Vagina (tissue), 2 donors: ENCODE measurements at regions not wholly inside any gene's neighbourhood (a gene's known extent, or its start where the extent isn't known, plus 50 kb on each side); places are given as distances from the start of the nearest gene placed in this dataset.

Experiments
- POLR2A ChIP-seq, 2 donors: fragments of 450-650 bp; IDR thresholded peaks; one replicate each; pipeline ENCODE4 v1.6.1; 2017; ENCODE audit warnings: antibody characterized with exemption in 2 of 2, mild to moderate bottlenecking in 2 of 2, moderate library complexity in 2 of 2
- TF ChIP-seq, protein P1 (sequence below), 3 experiments: fragments of 450-650 bp in 2 of 3; fragments of 200-600 bp in 1 of 3; sonication (generic) in 1 of 3; IDR thresholded peaks; one replicate each; pipeline ENCODE4 v1.5.1; 2017 to 2019; ENCODE audit warnings: antibody characterized with exemption in 3 of 3, mild to moderate bottlenecking in 2 of 3, moderate library complexity in 2 of 3

DNA sequence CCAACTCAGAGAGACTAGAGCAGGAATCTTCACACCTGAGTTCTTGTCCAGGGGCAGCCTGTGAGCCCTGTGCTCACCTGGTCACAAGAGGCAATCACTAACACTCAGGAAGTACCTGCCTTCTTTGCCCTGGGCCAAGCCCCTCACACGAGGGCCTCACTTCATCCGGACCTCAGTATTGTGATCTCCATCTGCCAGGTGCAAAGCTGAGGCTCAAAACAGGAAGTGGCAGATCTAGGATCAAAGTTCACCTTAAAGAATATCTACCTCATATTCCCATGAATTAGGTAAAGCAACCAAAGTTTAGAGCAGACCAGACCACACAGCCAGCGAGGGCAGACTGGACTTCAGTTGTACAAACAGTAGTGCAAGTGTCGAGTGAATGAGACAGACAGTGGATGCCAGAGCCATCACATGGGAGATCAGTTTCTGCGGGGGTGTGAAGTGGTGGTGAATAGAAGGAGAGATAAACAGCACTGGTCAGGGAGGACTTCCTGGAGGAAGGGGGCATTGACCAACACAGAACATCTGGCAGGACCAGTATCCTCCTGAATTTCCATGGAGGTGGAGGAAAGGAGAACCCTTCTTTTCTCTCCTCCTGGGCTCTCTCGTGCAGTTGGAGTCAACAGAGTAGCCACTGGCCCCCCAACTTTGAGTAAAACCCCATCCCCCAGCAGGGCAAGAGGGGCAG lies 116.6 kb upstream of the ZBTB40 start:
- TF ChIP-seq, protein P1, sequence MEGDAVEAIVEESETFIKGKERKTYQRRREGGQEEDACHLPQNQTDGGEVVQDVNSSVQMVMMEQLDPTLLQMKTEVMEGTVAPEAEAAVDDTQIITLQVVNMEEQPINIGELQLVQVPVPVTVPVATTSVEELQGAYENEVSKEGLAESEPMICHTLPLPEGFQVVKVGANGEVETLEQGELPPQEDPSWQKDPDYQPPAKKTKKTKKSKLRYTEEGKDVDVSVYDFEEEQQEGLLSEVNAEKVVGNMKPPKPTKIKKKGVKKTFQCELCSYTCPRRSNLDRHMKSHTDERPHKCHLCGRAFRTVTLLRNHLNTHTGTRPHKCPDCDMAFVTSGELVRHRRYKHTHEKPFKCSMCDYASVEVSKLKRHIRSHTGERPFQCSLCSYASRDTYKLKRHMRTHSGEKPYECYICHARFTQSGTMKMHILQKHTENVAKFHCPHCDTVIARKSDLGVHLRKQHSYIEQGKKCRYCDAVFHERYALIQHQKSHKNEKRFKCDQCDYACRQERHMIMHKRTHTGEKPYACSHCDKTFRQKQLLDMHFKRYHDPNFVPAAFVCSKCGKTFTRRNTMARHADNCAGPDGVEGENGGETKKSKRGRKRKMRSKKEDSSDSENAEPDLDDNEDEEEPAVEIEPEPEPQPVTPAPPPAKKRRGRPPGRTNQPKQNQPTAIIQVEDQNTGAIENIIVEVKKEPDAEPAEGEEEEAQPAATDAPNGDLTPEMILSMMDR (IDR thresholded peaks at IDR 0.05) = no peak
- no peak for TF ChIP-seq POLR2A (IDR thresholded peaks at IDR 0.05)
